Adrenal gland (tissue), 5 donors: ENCODE measurements at regions not wholly inside any gene's neighbourhood (a gene's known extent, or its start where the extent isn't known, plus 50 kb on each side); places are given as distances from the start of the nearest gene placed in this dataset.

Experiments used
- CTCF ChIP-seq, 6 experiments: fragments of 450-650 bp in 4 of 6; fragments of 200-600 bp in 2 of 6; sonication (generic) in 1 of 6; IDR thresholded peaks; 1 replicate in 5 of 6; 2 replicates in 1 of 6; pipeline versions ENCODE4 v1.5.1 to v1.8.0; 2016 to 2021; ENCODE audit warnings: antibody characterized with exemption in 6 of 6, mild to moderate bottlenecking in 2 of 6, moderate library complexity in 1 of 6
- POLR2A ChIP-seq, 2 donors: fragments of 450-650 bp; IDR thresholded peaks; one replicate each; pipeline ENCODE4 v1.6.1; 2017; ENCODE audit warnings: antibody characterized with exemption in 2 of 2, mild to moderate bottlenecking in 2 of 2, moderate library complexity in 1 of 2
- donor health status: DM: no; HTN: no; CAD: no.

- TF ChIP-seq POLR2A (IDR thresholded peaks at IDR 0.05) (peak; percentile 49 to 85), CTCF (IDR thresholded peaks at IDR 0.05) (peak in 5 of 6 experiments; percentile 26 to 36 (median 34))
Observed at GRCh38 chr9:129320575-129321285, 142.7 kb upstream of the IER5L start.
